ENCODE measurements at regions not wholly inside any gene's neighbourhood (a gene's known extent, or its start where the extent isn't known, plus 50 kb on each side); places are given as distances from the start of the nearest gene placed in this dataset.

- POLR2A ChIA-PET, result no interaction called here
- CTCF ChIA-PET, result no interaction called here
Observed at GRCh38 chr13:106630650-106631049, 62.7 kb upstream of the ARGLU1 start.

- ChIA-PET POLR2A (no interaction called here), CTCF (no interaction called here)
Observed at GRCh38 chr13:106630162-106630561, 62.2 kb upstream of the ARGLU1 start.

GRCh38 chr13:106628936-106629659, 61.2 kb upstream of the ARGLU1 start:
- CTCF ChIA-PET, result interaction anchor here (1.4 kb wide), 1 partner anchor 9 kb away, joined by 4 read pairs; no protein-coding TSS in a partner anchor
- POLR2A ChIA-PET, result no interaction called here

GRCh38 chr13:106626473-106626872, 58.5 kb upstream of the ARGLU1 start:
- POLR2A ChIA-PET, result no interaction called here
- CTCF ChIA-PET, result no interaction called here

GRCh38 chr13:106625578-106625977, 57.6 kb upstream of the ARGLU1 start:
- CTCF ChIA-PET, result no interaction called here
- POLR2A ChIA-PET, result no interaction called here

GRCh38 chr13:106623799-106624460, 56.0 kb upstream of the ARGLU1 start:
- ChIA-PET POLR2A (no interaction called here), CTCF (no interaction called here)

- ChIA-PET POLR2A (no interaction called here), CTCF (no interaction called here)
Observed at GRCh38 chr13:106621833-106622232, 53.9 kb upstream of the ARGLU1 start.

- POLR2A ChIA-PET, result no interaction called here
Observed at GRCh38 chr13:106619688-106620555, 52.0 kb upstream of the ARGLU1 start.

More at GRCh38 chr13:106619688-106620555, 52.0 kb upstream of the ARGLU1 start:
- CTCF ChIA-PET, result interaction anchor here (0.7 to 2.5 kb wide), 4 partner anchors 9 to 217 kb away, joined by 3 to 9 read pairs (median 4); partner anchors contain the start of gene EFNB2
